Lung (tissue), 11 donors: ENCODE measurements at regions not wholly inside any gene's neighbourhood (a gene's known extent, or its start where the extent isn't known, plus 50 kb on each side); places are given as distances from the start of the nearest gene placed in this dataset.

Source experiments
- ATAC-seq: fragments of 200-7000 bp; cut with Tn5 transposase; one replicate; pipeline ENCODE4 v1.9.1; 2020; ENCODE audit warnings: moderate number of reproducible peaks; ENCODE audit not compliant: insufficient read depth, low FRiP score
- DNase-seq, 3 donors: peaks; one replicate each; pipeline ENCODE4 v3.0.0-alpha.2; 2013 to 2017
- H3K27ac ChIP-seq, 2 donors: one replicate each; pipeline ENCODE4 v1.5.1; 2013; ENCODE audit warnings: mild to moderate bottlenecking in 2 of 2, moderate library complexity in 2 of 2, control low read depth in 1 of 2, inconsistent platforms in 1 of 2, low read depth in 1 of 2, low read length in 1 of 2
- H3K27me3 ChIP-seq, 3 donors: one replicate each; pipeline ENCODE4 v1.5.1; 2013; ENCODE audit warnings: low read length in 2 of 3; ENCODE audit not compliant: control insufficient read depth in 3 of 3, insufficient read depth in 3 of 3
- H3K36me3 ChIP-seq, 4 donors: one replicate each; pipeline ENCODE4 v1.5.1; 2013; ENCODE audit warnings: low read length in 4 of 4, mild to moderate bottlenecking in 1 of 4, moderate library complexity in 1 of 4; ENCODE audit not compliant: control insufficient read depth in 4 of 4, insufficient read depth in 4 of 4
- H3K4me1 ChIP-seq, 5 donors: one replicate each; pipeline ENCODE4 v1.5.1; 2013; ENCODE audit warnings: low read length in 5 of 5, mild to moderate bottlenecking in 2 of 5, moderate library complexity in 1 of 5; ENCODE audit not compliant: control insufficient read depth in 5 of 5, insufficient read depth in 5 of 5
- H3K4me3 ChIP-seq: one replicate; pipeline ENCODE4 v1.5.1; 2013; ENCODE audit warnings: mild to moderate bottlenecking, control low read depth, moderate library complexity
- H3K9ac ChIP-seq, 2 donors: one replicate each; pipeline ENCODE4 v1.5.1; 2013; ENCODE audit warnings: low read length in 2 of 2, control low read depth in 1 of 2; ENCODE audit not compliant: insufficient read depth in 1 of 2
- H3K9me3 ChIP-seq, 4 donors: one replicate each; pipeline ENCODE4 v1.5.1; 2013; ENCODE audit warnings: low read length in 3 of 4, mild to moderate bottlenecking in 1 of 4, moderate library complexity in 1 of 4; ENCODE audit not compliant: control insufficient read depth in 4 of 4, insufficient read depth in 3 of 4
- CTCF ChIP-seq: IDR thresholded peaks from 2 replicates; pipeline ENCODE4 v1.5.1; 2012; ENCODE audit warnings: mild to moderate bottlenecking; ENCODE audit errors: control extremely low read depth, extremely low read depth
- WGBS, 2 donors: extraction: QIAGEN DNeasy Blood & Tissue Kit; methylation state at CpG; one replicate each; pipeline ENCODE4 v1.1.7; 2013; 5-methylcytosine and 5-hydroxymethylcytosine counted together
- donor health status: control.
- donor health status: control.
- donor health status: Bipolar disorder and iron deficiency.
- donor health status: healthy.
- donor health status: DM: yes; HTN: yes; CAD: no.

- Histone ChIP-seq H3K9ac (no peak overlapping the region), H3K36me3 (peaks cover 0 to 17% (median 1%) of the 10 kb centered on the region in 4 donors), H3K27me3 (no peaks in the 10 kb centered on the region), H3K4me3 (no peak overlapping the region), H3K27ac (no peak overlapping the region), H3K9me3 (no peaks in the 10 kb centered on the region), H3K4me1 (no peaks in the 10 kb centered on the region)
- DNase-seq, result no peak
- 79 to 84% methylated on average over 4 of the region's 4 CpGs for WGBS, 2 donors
- ATAC-seq, result no peak
- no peak for TF ChIP-seq CTCF
Observed at GRCh38 chr3:124402791-124403190, 327.5 kb upstream of the UMPS start.

- Histone ChIP-seq H3K9ac (no peak overlapping the region), H3K4me1 (peaks cover 0 to 5% (median 0%) of the 10 kb centered on the region in 5 donors), H3K27me3 (no peaks in the 10 kb centered on the region), H3K9me3 (no peaks in the 10 kb centered on the region), H3K4me3 (no peak overlapping the region), H3K36me3 (peaks cover 0 to 11% (median 3%) of the 10 kb centered on the region in 4 donors), H3K27ac (no peak overlapping the region)
- DNase-seq (no peak), ATAC-seq (no peak)
- WGBS, 2 donors, result 89 to 93% methylated on average over 4 of the region's 4 CpGs
- no peak for TF ChIP-seq CTCF
Observed at GRCh38 chr3:124404621-124405020, 325.6 kb upstream of the UMPS start.

GRCh38 chr3:124407260-124407659 lies 323.0 kb upstream of the UMPS start:
- ATAC-seq, result no peak
- Histone ChIP-seq H3K9me3 (no peaks in the 10 kb centered on the region), H3K4me1 (peaks cover 0 to 7% (median 0%) of the 10 kb centered on the region in 5 donors), H3K9ac (no peak overlapping the region), H3K4me3 (no peak overlapping the region), H3K36me3 (peaks cover 0 to 8% (median 3%) of the 10 kb centered on the region in 4 donors), H3K27me3 (no peaks in the 10 kb centered on the region), H3K27ac (no peak overlapping the region)
- TF ChIP-seq CTCF, result no peak
- WGBS, 2 donors, result 93 to 97% methylated on average over 1 of the region's 1 CpG
- DNase-seq, result no peak

- no peak overlapping the region for H3K27ac ChIP-seq
- H3K9me3 ChIP-seq, result no peaks in the 10 kb centered on the region
- TF ChIP-seq CTCF, result no peak
- H3K4me3 ChIP-seq, result no peak overlapping the region
- peaks cover 0 to 7% (median 0%) of the 10 kb centered on the region in 5 donors for H3K4me1 ChIP-seq
- peaks cover 2 to 14% (median 9%) of the 10 kb centered on the region in 4 donors for H3K36me3 ChIP-seq
- ATAC-seq (no peak), DNase-seq (peak in 1 of 3 donors; percentile 25)
- H3K27me3 ChIP-seq, result no peaks in the 10 kb centered on the region
- no peak overlapping the region for H3K9ac ChIP-seq
- 77 to 93% methylated on average over 4 of the region's 4 CpGs for WGBS, 2 donors
Observed at GRCh38 chr3:124409650-124410275, 320.5 kb upstream of the UMPS start.
